Peyer's patch (tissue), 4 donors: ENCODE measurements at regions not wholly inside any gene's neighbourhood (a gene's known extent, or its start where the extent isn't known, plus 50 kb on each side); places are given as distances from the start of the nearest gene placed in this dataset.
"Not testable (repeated sequence)": the region's sequence is repeated elsewhere in the genome, so short reads cannot be mapped to it uniquely, and the experiment has no call there.

ENCODE experiments used
- DNase-seq, 3 donors: peaks; one replicate each; pipeline ENCODE4 v3.0.0-alpha.2; 2017 to 2019
- H3K27ac ChIP-seq, 4 donors: fragments of 200-600 bp; sonication (generic); one replicate each; pipeline ENCODE4 v1.5.1; 2016 to 2019
- H3K27me3 ChIP-seq, 2 donors: fragments of 200-600 bp; sonication (generic); one replicate each; pipeline ENCODE4 v1.5.1; 2019
- H3K36me3 ChIP-seq, 3 donors: fragments of 200-600 bp; sonication (generic); one replicate each; pipeline ENCODE4 v1.5.1; 2016 to 2019
- H3K4me1 ChIP-seq, 4 donors: fragments of 200-600 bp; sonication (generic); one replicate each; pipeline ENCODE4 v1.5.1; 2016 to 2019
- H3K4me3 ChIP-seq, 4 donors: fragments of 200-600 bp; sonication (generic); 1 replicate in 3 of 4; 2 replicates in 1 of 4; pipeline ENCODE4 v1.5.1; 2016 to 2019; ENCODE audit warnings: mild to moderate bottlenecking in 1 of 4
- H3K9me3 ChIP-seq, 4 donors: fragments of 200-600 bp; sonication (generic); one replicate each; pipeline ENCODE4 v1.5.1; 2016 to 2019; ENCODE audit warnings: mild to moderate bottlenecking in 1 of 4
- CTCF ChIP-seq, 6 experiments: fragments of 450-650 bp in 4 of 6; fragments of 200-600 bp in 2 of 6; sonication (generic) in 1 of 6; IDR thresholded peaks; one replicate each; pipeline ENCODE4 v1.5.1; 2017 to 2019; ENCODE audit warnings: antibody characterized with exemption in 6 of 6, mild to moderate bottlenecking in 3 of 6, moderate library complexity in 1 of 6
- POLR2A ChIP-seq, 2 donors: fragments of 450-650 bp; IDR thresholded peaks; one replicate each; pipeline ENCODE4 v1.5.1; 2017; ENCODE audit warnings: antibody characterized with exemption in 2 of 2, mild to moderate bottlenecking in 2 of 2, moderate library complexity in 2 of 2

DNA sequence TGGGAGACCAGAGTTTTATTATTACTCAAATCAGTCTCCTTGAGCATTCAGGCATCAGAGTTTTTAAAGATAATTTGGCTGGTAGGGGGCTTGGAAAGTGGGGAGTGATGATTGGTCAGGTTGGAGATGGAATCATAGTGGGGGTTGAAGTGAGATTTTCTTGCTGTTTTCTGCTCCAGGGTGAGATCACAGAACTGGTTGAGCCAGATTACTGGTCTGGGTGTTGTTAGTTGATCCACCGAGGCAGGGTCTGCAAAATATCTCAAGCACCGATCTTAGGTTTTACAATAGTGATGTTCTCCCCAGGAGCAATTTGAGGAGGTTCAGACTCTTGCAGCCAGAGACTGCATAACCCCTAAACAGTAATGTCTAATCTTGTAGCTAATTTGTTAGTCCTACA, 141.0 kb downstream of the OTOL1 start:
- Histone ChIP-seq H3K4me3 (no peak overlapping the region), H3K4me1 (no peaks in the 10 kb centered on the region), H3K9me3 (no peaks in the 10 kb centered on the region), H3K27me3 (no peaks in the 10 kb centered on the region), H3K36me3 (no peaks in the 10 kb centered on the region), H3K27ac (no peak overlapping the region)
- no peak for DNase-seq
- no peak for TF ChIP-seq POLR2A (IDR thresholded peaks at IDR 0.05)
- no peak for TF ChIP-seq CTCF (IDR thresholded peaks at IDR 0.05)

DNA sequence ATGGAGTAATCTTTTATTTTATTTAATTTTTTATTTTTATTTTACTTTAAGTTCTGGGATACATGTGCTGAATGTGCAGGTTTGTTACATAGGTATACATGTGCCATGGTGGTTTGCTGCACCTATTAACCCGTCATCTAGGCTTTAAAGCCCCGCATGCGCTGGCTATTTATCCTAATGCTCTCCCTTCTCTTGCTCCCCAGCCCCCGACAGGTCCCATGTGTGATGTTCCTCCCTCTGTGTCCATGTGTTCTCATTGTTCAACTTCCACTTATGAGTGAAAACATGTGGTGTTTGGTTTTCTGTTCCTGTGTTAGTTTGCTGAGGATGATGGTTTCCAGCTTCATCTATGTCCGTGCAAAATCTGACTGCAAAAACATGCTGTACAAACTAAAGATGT, 142.5 kb downstream of the OTOL1 start:
- not testable (repeated sequence) for H3K27me3 ChIP-seq, DNase-seq, H3K27ac ChIP-seq, H3K36me3 ChIP-seq, H3K9me3 ChIP-seq, H3K4me1 ChIP-seq, H3K4me3 ChIP-seq

- no peak for DNase-seq
These were observed 143.6 kb downstream of the OTOL1 start for GRCh38 chr3:161640181-161640580.

DNA sequence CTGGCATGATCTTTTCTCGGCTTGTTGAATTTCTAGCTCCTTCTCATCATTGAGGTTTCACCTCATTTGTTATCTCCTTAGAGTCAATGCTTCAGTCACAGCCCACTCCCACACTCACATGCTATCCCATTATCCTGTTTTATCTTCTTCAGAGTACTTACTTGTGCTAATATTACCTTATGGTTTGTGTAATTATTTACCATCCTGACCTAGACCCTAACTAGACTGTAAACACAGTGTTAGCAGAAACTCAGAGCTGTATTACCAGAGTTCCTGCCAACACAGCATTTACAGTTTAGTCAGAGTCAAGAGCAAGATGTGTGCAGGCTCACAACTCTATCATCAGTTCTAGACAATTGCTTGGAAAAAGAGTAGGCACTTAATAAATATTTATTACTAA, 144.7 kb downstream of the OTOL1 start:
- DNase-seq, result no peak
- TF ChIP-seq POLR2A (IDR thresholded peaks at IDR 0.05) (no peak), CTCF (IDR thresholded peaks at IDR 0.05) (no peak)
- H3K9me3 ChIP-seq, result no peaks in the 10 kb centered on the region
- H3K36me3 ChIP-seq, result no peaks in the 10 kb centered on the region
- no peak overlapping the region for H3K4me3 ChIP-seq
- H3K27me3 ChIP-seq, result no peaks in the 10 kb centered on the region
- no peak overlapping the region for H3K27ac ChIP-seq
- no peaks in the 10 kb centered on the region for H3K4me1 ChIP-seq

More at GRCh38 chr3:161640181-161640580, 143.6 kb downstream of the OTOL1 start:
- Histone ChIP-seq H3K9me3 (no peaks in the 10 kb centered on the region), H3K27ac (no peak overlapping the region), H3K27me3 (no peaks in the 10 kb centered on the region), H3K36me3 (no peaks in the 10 kb centered on the region), H3K4me3 (no peak overlapping the region), H3K4me1 (no peaks in the 10 kb centered on the region)
- TF ChIP-seq POLR2A (IDR thresholded peaks at IDR 0.05) (no peak), CTCF (IDR thresholded peaks at IDR 0.05) (no peak)

- no peaks in the 10 kb centered on the region for H3K27me3 ChIP-seq
- H3K4me3 ChIP-seq, result no peak overlapping the region
- H3K4me1 ChIP-seq, result no peaks in the 10 kb centered on the region
- DNase-seq, result no peak
- no peak overlapping the region for H3K27ac ChIP-seq
- no peaks in the 10 kb centered on the region for H3K9me3 ChIP-seq
- TF ChIP-seq CTCF (IDR thresholded peaks at IDR 0.05) (no peak), POLR2A (IDR thresholded peaks at IDR 0.05) (no peak)
- no peaks in the 10 kb centered on the region for H3K36me3 ChIP-seq
These were observed 148.5 kb downstream of the OTOL1 start for GRCh38 chr3:161644891-161645635.

DNA sequence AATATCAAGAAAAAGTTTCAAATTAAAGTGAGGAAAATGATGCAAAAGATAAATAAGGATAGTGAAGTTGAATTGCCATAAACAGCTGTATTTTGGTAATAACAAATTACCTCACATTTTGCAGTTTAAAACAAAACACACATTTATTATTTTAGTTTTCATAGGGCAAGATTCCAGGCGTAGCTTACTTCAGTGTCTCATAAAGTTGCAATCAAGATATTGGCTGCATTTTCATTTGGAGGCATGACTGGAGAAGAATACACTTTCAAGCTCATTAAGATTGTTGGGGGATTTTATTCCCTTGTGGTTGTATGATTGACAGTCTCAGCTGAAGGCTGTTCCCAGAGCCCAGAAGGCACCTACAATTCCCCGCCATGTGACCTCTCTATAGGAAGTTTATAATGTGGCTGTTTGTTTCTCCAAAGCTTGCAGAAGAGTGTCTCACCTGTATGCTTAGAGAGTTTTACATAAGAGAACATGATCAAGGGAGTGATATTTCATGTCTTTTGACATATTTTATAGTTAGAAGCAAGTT, 151.4 kb downstream of the OTOL1 start:
- H3K27ac ChIP-seq, result no peak overlapping the region
- no peaks in the 10 kb centered on the region for H3K27me3 ChIP-seq
- no peaks in the 10 kb centered on the region for H3K36me3 ChIP-seq
- DNase-seq, result no peak
- no peak overlapping the region for H3K4me3 ChIP-seq
- no peaks in the 10 kb centered on the region for H3K4me1 ChIP-seq
- TF ChIP-seq CTCF (IDR thresholded peaks at IDR 0.05) (no peak), POLR2A (IDR thresholded peaks at IDR 0.05) (no peak)
- H3K9me3 ChIP-seq, result no peaks in the 10 kb centered on the region
